Sigmoid colon (tissue), 6 donors: ENCODE measurements at regions not wholly inside any gene's neighbourhood (a gene's known extent, or its start where the extent isn't known, plus 50 kb on each side); places are given as distances from the start of the nearest gene placed in this dataset.

Experiments used
- DNase-seq: peaks from one replicate; pipeline ENCODE4 v3.0.0-alpha.2; 2019
- H3K27ac ChIP-seq, 4 donors: fragments of 200-600 bp; sonication (generic); one replicate each; pipeline ENCODE4 v1.5.1; 2016 to 2019; ENCODE audit warnings: mild to moderate bottlenecking in 1 of 4
- H3K27me3 ChIP-seq, 3 donors: fragments of 200-600 bp; sonication (generic); one replicate each; pipeline ENCODE4 v1.5.1; 2019; ENCODE audit warnings: mild to moderate bottlenecking in 1 of 3
- H3K36me3 ChIP-seq, 4 donors: fragments of 200-600 bp; sonication (generic); one replicate each; pipeline ENCODE4 v1.5.1; 2016 to 2019
- H3K4me1 ChIP-seq, 4 donors: fragments of 200-600 bp; sonication (generic); one replicate each; pipeline ENCODE4 v1.5.1; 2017 to 2019
- H3K4me3 ChIP-seq, 4 donors: fragments of 200-600 bp; sonication (generic); one replicate each; pipeline ENCODE4 v1.5.1; 2017 to 2019; ENCODE audit warnings: mild to moderate bottlenecking in 2 of 4, moderate library complexity in 1 of 4
- H3K9me3 ChIP-seq, 4 donors: fragments of 200-600 bp in 3 of 4; sonication (generic) in 3 of 4; one replicate each; pipeline versions ENCODE4 v1.5.1 to v1.6.1; 2013 to 2019
- CTCF ChIP-seq, 4 experiments: fragments of 450-650 bp in 3 of 4; fragments of 200-600 bp in 1 of 4; IDR thresholded peaks; one replicate each; pipeline ENCODE4 v1.5.1; 2016 to 2019; ENCODE audit warnings: antibody characterized with exemption in 4 of 4, mild to moderate bottlenecking in 3 of 4, moderate library complexity in 2 of 4
- EP300 ChIP-seq, 4 donors: sonication (generic); formaldehyde crosslinking; IDR thresholded peaks; one replicate each; pipeline ENCODE4 v1.6.1; 2017; ENCODE audit warnings: antibody characterized with exemption in 4 of 4
- POLR2A ChIP-seq, 2 donors: fragments of 450-650 bp; IDR thresholded peaks; one replicate each; pipeline ENCODE4 v1.6.1; 2016; ENCODE audit warnings: antibody characterized with exemption in 2 of 2, mild to moderate bottlenecking in 2 of 2, moderate library complexity in 2 of 2
- POLR2AphosphoS5 ChIP-seq, 4 donors: sonication (generic); formaldehyde crosslinking; IDR thresholded peaks; one replicate each; pipeline ENCODE4 v1.6.1; 2017; ENCODE audit warnings: antibody characterized with exemption in 4 of 4
- WGBS, 2 donors: extraction: QIAGEN DNeasy Blood & Tissue Kit; methylation state at CpG; one replicate each; pipeline ENCODE4 v1.1.7; 2013; 5-methylcytosine and 5-hydroxymethylcytosine counted together
- intact Hi-C: fragments of 100-400 bp; cut with DNase I; formaldehyde crosslinking; loops from one replicate; pipeline ENCODE4 v1.15.1; 2023
- donor health status: healthy with polysubstance abuse.
- donor health status: healthy.

GRCh38 chr14:87185961-87186560 is 806.9 kb downstream of the GALC start:
- Histone ChIP-seq H3K27ac (no peak overlapping the region), H3K9me3 (no peaks in the 10 kb centered on the region), H3K36me3 (no peaks in the 10 kb centered on the region), H3K4me1 (peaks cover 0 to 4% (median 2%) of the 10 kb centered on the region in 4 donors), H3K4me3 (no peak overlapping the region), H3K27me3 (no peaks in the 10 kb centered on the region)
- no peak for TF ChIP-seq EP300 (IDR thresholded peaks at IDR 0.05)
- TF ChIP-seq POLR2A (IDR thresholded peaks at IDR 0.05), result no peak
- no peak for TF ChIP-seq CTCF (IDR thresholded peaks at IDR 0.05)
- TF ChIP-seq POLR2AphosphoS5 (IDR thresholded peaks at IDR 0.05), result no peak
- DNase-seq, result no peak
- intact Hi-C loops, result no loop called here
- 28 to 54% methylated on average over 10 of the region's 10 CpGs for WGBS, 2 donors

GRCh38 chr14:87184180-87184579 is 808.8 kb downstream of the GALC start:
- intact Hi-C loops, result no loop called here
- no peak overlapping the region for H3K27ac ChIP-seq
- DNase-seq, result no peak
- WGBS, 2 donors, result 21 to 61% methylated on average over 4 of the region's 4 CpGs
- no peaks in the 10 kb centered on the region for H3K36me3 ChIP-seq
- no peaks in the 10 kb centered on the region for H3K9me3 ChIP-seq
- no peaks in the 10 kb centered on the region for H3K27me3 ChIP-seq
- TF ChIP-seq EP300 (IDR thresholded peaks at IDR 0.05) (no peak), CTCF (IDR thresholded peaks at IDR 0.05) (no peak), POLR2AphosphoS5 (IDR thresholded peaks at IDR 0.05) (no peak), POLR2A (IDR thresholded peaks at IDR 0.05) (no peak)
- H3K4me3 ChIP-seq, result no peak overlapping the region
- peaks cover 0 to 4% (median 2%) of the 10 kb centered on the region in 4 donors for H3K4me1 ChIP-seq

- no peak for DNase-seq
- Histone ChIP-seq H3K27ac (no peak overlapping the region), H3K9me3 (no peaks in the 10 kb centered on the region), H3K27me3 (no peaks in the 10 kb centered on the region), H3K4me1 (peaks cover 0 to 4% (median 2%) of the 10 kb centered on the region in 4 donors), H3K36me3 (no peaks in the 10 kb centered on the region), H3K4me3 (no peak overlapping the region)
- WGBS, 2 donors, result 16 to 51% methylated on average over 3 of the region's 3 CpGs
- no peak for TF ChIP-seq EP300 (IDR thresholded peaks at IDR 0.05)
- no peak for TF ChIP-seq POLR2AphosphoS5 (IDR thresholded peaks at IDR 0.05)
- TF ChIP-seq CTCF (IDR thresholded peaks at IDR 0.05), result no peak
- no peak for TF ChIP-seq POLR2A (IDR thresholded peaks at IDR 0.05)
- intact Hi-C loops, result no loop called here
Observed at GRCh38 chr14:87181288-87181687, 811.7 kb downstream of the GALC start.

GRCh38 chr14:87179936-87180335 is 813.0 kb downstream of the GALC start:
- Histone ChIP-seq H3K27me3 (no peaks in the 10 kb centered on the region), H3K27ac (no peak overlapping the region), H3K4me3 (no peak overlapping the region), H3K4me1 (no peaks in the 10 kb centered on the region), H3K36me3 (no peaks in the 10 kb centered on the region), H3K9me3 (no peaks in the 10 kb centered on the region)
- TF ChIP-seq POLR2AphosphoS5 (IDR thresholded peaks at IDR 0.05), result no peak
- TF ChIP-seq CTCF (IDR thresholded peaks at IDR 0.05), result no peak
- TF ChIP-seq EP300 (IDR thresholded peaks at IDR 0.05), result no peak
- no peak for TF ChIP-seq POLR2A (IDR thresholded peaks at IDR 0.05)
- 91 to 94% methylated on average over 6 of the region's 6 CpGs for WGBS, 2 donors
- intact Hi-C loops, result no loop called here
- no peak for DNase-seq

GRCh38 chr14:87178277-87178676 is 814.7 kb downstream of the GALC start:
- Histone ChIP-seq H3K27me3 (no peaks in the 10 kb centered on the region), H3K36me3 (no peaks in the 10 kb centered on the region), H3K4me3 (no peak overlapping the region), H3K27ac (no peak overlapping the region), H3K4me1 (no peaks in the 10 kb centered on the region), H3K9me3 (no peaks in the 10 kb centered on the region)
- 22 to 57% methylated on average over 1 of the region's 1 CpG for WGBS, 2 donors
- TF ChIP-seq CTCF (IDR thresholded peaks at IDR 0.05) (no peak), POLR2AphosphoS5 (IDR thresholded peaks at IDR 0.05) (no peak), POLR2A (IDR thresholded peaks at IDR 0.05) (no peak), EP300 (IDR thresholded peaks at IDR 0.05) (no peak)
- intact Hi-C loops, result no loop called here
- DNase-seq, result no peak
